ENCODE measurements at regions not wholly inside any gene's neighbourhood (a gene's known extent, or its start where the extent isn't known, plus 50 kb on each side); places are given as distances from the start of the nearest gene placed in this dataset.

DNA sequence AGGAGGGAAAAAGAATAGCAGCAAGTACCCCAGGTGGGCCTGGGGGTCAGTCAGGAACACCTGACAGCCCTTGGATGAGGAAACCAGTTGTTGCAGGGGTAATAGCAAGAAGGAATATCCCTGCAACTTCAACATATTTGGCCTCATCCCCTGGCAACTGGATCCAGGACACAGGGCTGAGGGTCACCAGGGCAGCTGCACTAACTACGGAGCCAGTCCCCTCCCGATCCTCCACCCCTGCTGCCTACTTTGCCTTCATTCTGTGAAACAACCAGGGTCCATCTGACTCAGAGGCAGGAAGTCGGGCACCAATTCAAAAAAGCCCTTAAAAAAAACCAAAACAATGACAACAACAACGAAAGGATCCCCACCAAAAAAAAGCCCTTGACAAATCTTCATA lies 52.9 kb downstream of the FRMPD3 start:
- no peak overlapping the region for H3K4me3 ChIP-seq
- peaks cover 0 to 12% (median 7%) of the 10 kb centered on the region in 11 experiments; a peak in 9 of 22 replicates for H3K9me3 ChIP-seq (replicated peaks in 1 of 11)
- H3K4me2 ChIP-seq: no peak overlapping the region
- peaks cover 68 to 99% (median 88%) of the 10 kb centered on the region in 11 experiments for H3K27me3 ChIP-seq
- H3K4me1 ChIP-seq: peaks cover 0 to 8% (median 0%) of the 10 kb centered on the region in 10 experiments; a peak in 3 of 20 replicates
- no peak overlapping the region for H3K27ac ChIP-seq
- H3K36me3 ChIP-seq: no peaks in the 10 kb centered on the region
- H4K20me1 ChIP-seq: no peaks in the 10 kb centered on the region; a peak in 3 of 22 replicates
- TF ChIP-seq Cebpa-rat (IDR thresholded peaks at IDR 0.05): no peak
- no peak overlapping the region for H3K9ac ChIP-seq

DNA sequence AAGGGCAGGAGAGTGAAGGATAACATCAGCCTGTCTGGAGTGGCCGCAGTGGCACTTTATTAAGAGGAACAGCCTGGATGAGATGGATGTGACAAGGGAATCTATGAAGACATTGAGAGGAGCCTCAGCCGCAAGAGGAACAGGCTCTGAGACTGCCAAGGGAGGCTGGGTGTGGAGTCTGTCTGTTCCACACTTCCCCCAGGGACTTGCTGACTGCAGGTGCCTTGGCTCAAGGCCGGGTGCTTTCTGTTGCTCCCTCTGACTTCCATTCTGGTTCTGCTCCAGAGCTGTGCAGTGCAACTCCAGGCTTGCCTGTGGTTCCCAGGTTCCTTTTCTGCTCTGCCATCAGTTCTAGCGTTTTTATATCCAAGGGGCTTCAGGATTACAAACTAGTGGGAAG lies 54.6 kb downstream of the FRMPD3 start:
- no peak for TF ChIP-seq Cebpa-rat (IDR thresholded peaks at IDR 0.05)
- H3K36me3 ChIP-seq: no peaks in the 10 kb centered on the region
- peaks cover 0 to 8% (median 0%) of the 10 kb centered on the region in 10 experiments; a peak in 3 of 20 replicates for H3K4me1 ChIP-seq
- peak overlapping the region in 1 of 11 experiments; percentile 18; a peak in 2 of 22 replicates for H3K4me2 ChIP-seq
- H3K4me3 ChIP-seq: no peak overlapping the region
- no peaks in the 10 kb centered on the region; a peak in 2 of 22 replicates for H4K20me1 ChIP-seq
- H3K27ac ChIP-seq: no peak overlapping the region
- H3K9me3 ChIP-seq (replicated peaks in 1 of 11): peaks cover 6 to 28% (median 23%) of the 10 kb centered on the region in 11 experiments; a peak in 20 of 22 replicates
- H3K27me3 ChIP-seq: peaks cover 60 to 99% (median 88%) of the 10 kb centered on the region in 11 experiments
- no peak overlapping the region for H3K9ac ChIP-seq

DNA sequence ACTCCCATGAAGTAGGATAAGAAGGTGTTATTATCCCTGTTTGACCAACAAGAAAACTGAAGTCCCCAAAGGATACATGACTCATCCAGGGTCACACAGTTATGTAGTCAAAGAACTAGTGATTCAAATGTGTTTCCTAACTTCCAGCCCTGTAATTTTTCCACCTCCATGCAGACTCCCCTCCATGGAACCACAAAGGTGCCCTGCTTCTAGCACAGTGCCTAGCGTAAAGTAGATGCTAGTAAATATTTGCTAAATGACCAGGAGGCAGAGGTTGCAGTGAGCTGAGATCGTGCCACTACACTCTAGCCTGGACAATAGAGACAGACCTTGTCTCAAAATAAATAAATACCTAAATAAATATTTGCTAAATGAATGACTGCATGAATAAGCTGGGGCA lies 55.8 kb downstream of the FRMPD3 start:
- peaks cover 8 to 31% (median 28%) of the 10 kb centered on the region in 11 experiments; a peak in 20 of 22 replicates for H3K9me3 ChIP-seq (replicated peaks in 1 of 11)
- H3K9ac ChIP-seq: no peak overlapping the region
- H3K4me2 ChIP-seq: no peak overlapping the region
- H3K27ac ChIP-seq: no peak overlapping the region
- peaks cover 62 to 99% (median 85%) of the 10 kb centered on the region in 11 experiments for H3K27me3 ChIP-seq
- H3K36me3 ChIP-seq: no peaks in the 10 kb centered on the region
- no peak overlapping the region for H3K4me3 ChIP-seq
- no peak for TF ChIP-seq Cebpa-rat (IDR thresholded peaks at IDR 0.05)
- no peaks in the 10 kb centered on the region; a peak in 2 of 22 replicates for H4K20me1 ChIP-seq
- peaks cover 0 to 8% (median 0%) of the 10 kb centered on the region in 10 experiments; a peak in 3 of 20 replicates for H3K4me1 ChIP-seq

DNA sequence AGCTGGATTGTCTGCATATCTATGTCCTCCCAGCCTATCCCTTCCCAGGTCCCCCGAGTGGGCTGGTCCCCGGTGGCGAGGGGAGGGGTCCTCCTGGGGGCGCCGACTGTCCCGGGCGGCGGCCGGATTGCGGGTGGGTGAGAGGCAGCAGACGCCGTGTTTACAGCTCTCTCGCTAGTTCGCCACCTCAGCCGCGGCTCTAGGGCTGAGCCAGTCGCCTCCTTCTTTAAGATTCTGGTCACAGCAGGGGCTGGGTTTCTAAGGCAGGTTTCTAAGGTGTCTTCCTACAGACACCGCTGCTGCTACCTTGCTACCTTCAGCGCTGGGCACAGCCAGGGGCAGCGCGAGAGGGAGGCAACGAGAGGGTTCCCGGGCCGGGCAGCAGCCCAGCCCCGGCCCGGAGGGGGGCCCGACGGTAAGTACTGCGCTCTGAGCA lies 57.2 kb downstream of the FRMPD3 start:
- H3K36me3 ChIP-seq: no peaks in the 10 kb centered on the region
- no peak for TF ChIP-seq Cebpa-rat (IDR thresholded peaks at IDR 0.05)
- no peak overlapping the region for H3K4me2 ChIP-seq
- no peak overlapping the region for H3K27ac ChIP-seq
- peaks cover 75 to 99% (median 89%) of the 10 kb centered on the region in 11 experiments for H3K27me3 ChIP-seq
- peaks cover 0 to 2% (median 0%) of the 10 kb centered on the region in 11 experiments; a peak in 3 of 22 replicates for H4K20me1 ChIP-seq
- H3K4me3 ChIP-seq: no peak overlapping the region
- H3K4me1 ChIP-seq: peaks cover 0 to 8% (median 0%) of the 10 kb centered on the region in 10 experiments; a peak in 3 of 20 replicates
- H3K9me3 ChIP-seq (replicated peaks in 1 of 11): peaks cover 8 to 31% (median 28%) of the 10 kb centered on the region in 11 experiments; a peak in 20 of 22 replicates
- no peak overlapping the region for H3K9ac ChIP-seq

DNA sequence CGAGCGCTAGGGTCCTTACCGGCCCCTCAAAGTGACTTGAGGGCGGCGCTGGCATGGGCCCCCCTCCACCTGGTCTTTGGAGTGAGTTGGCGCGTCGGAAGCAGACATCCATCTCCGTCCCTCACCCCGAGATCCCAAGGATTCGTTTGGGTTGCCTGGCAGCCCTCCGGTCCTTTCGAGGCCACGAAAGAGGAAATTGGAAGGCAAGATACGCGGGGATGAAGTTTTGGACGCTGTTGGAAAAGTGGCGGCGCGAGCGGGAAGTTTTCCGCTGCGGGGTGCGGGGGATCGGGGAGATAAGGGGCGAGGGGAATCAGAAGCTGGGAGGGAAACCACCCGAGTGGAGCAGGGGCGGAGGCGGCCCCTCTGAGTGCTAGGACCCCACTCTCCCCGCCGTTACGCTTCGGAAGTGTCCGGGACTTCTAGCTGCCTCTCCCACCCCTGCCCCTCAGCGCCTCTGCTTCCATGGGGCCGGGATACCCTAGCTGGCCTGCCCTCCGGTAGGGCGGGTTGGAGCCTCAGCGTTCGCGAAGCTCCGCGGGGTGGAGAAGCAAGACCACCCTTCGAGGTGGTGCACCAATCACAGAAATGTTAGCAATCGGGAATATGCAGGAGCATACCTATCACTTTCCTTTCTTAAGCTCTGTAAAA lies 57.8 kb downstream of the FRMPD3 start:
- Histone ChIP-seq H3K9ac (no peak overlapping the region), H3K4me3 (no peak overlapping the region), H3K4me1 (peaks cover 0 to 8% (median 0%) of the 10 kb centered on the region in 10 experiments; a peak in 3 of 20 replicates), H3K9me3 (replicated peaks in 1 of 11) (peaks cover 8 to 31% (median 28%) of the 10 kb centered on the region in 11 experiments; a peak in 20 of 22 replicates), H3K27me3 (peaks cover 75 to 99% (median 89%) of the 10 kb centered on the region in 11 experiments), H3K27ac (no peak overlapping the region), H3K4me2 (no peak overlapping the region), H3K36me3 (no peaks in the 10 kb centered on the region), H4K20me1 (peaks cover 0 to 8% (median 0%) of the 10 kb centered on the region in 11 experiments; a peak in 3 of 22 replicates)
- no peak for TF ChIP-seq Cebpa-rat (IDR thresholded peaks at IDR 0.05)

DNA sequence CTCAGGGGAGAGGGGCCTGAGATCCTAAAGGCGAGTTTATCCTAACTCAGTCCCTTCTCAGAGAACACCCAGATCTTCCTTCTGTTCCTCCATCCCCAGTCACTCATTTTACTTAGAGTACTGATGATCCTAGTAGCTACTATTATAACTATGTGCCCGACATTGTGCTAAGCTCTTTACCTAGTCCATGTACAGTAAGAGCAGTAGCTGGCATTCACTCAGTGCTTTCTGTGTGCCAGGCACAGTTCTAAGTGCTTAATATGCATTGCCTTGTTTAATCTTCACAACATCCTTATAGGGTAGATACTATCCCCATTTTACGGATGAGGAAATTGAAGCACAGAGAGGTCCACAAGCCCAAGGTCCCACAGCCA lies 58.3 kb downstream of the FRMPD3 start:
- Histone ChIP-seq H3K9ac (no peak overlapping the region), H3K9me3 (replicated peaks in 1 of 11) (peaks cover 8 to 31% (median 28%) of the 10 kb centered on the region in 11 experiments; a peak in 20 of 22 replicates), H3K4me3 (no peak overlapping the region), H4K20me1 (peaks cover 0 to 9% (median 0%) of the 10 kb centered on the region in 11 experiments; a peak in 3 of 22 replicates), H3K4me1 (peaks cover 0 to 8% (median 0%) of the 10 kb centered on the region in 10 experiments; a peak in 3 of 20 replicates), H3K36me3 (no peaks in the 10 kb centered on the region), H3K4me2 (no peak overlapping the region), H3K27ac (no peak overlapping the region), H3K27me3 (peaks cover 75 to 99% (median 89%) of the 10 kb centered on the region in 11 experiments)
- no peak for TF ChIP-seq Cebpa-rat (IDR thresholded peaks at IDR 0.05)

DNA sequence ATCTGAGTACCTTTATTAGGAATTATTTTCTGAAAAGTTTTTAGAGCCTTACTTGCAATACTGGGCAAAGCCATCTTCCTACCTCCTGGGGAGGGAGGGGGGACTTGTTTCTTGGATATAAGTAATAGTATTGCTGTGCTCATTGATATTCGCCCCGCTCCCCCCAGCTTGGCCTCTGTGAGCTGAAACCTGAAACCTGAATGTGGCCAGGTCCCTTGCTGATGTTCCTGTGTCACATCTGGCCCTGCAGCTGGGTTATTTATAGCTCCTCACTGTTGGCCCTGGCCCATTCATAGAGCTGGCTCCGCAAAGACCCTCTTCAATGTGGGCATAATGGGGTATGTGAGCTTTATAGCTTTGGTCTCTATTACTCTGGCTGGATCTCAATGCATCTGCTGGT lies 59.5 kb downstream of the FRMPD3 start:
- TF ChIP-seq Cebpa-rat (IDR thresholded peaks at IDR 0.05): no peak
- no peak overlapping the region for H3K4me2 ChIP-seq
- no peak overlapping the region for H3K9ac ChIP-seq

DNA sequence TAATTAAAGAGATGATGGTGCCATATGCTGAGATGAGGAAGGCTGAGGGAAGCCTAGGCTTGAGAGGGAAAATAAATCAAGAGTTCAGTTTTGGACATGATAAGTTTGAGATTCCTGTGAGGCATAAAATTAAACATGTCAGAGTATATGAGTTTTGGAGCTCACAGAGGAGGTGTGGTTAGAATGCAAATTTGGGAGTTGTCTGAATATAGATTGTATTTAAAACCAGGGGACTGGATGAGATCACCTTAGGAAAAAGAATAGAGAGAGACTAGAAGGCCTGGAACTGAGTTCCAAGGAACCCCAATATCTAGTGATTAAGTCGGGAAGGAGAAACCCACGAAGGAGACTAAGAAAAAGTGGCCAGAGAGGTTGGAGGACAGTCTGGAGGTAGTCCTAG lies 65.5 kb downstream of the FRMPD3 start:
- no peak overlapping the region for H3K9ac ChIP-seq
- H3K4me1 ChIP-seq: no peaks in the 10 kb centered on the region
- H3K36me3 ChIP-seq: no peaks in the 10 kb centered on the region
- TF ChIP-seq Cebpa-rat (IDR thresholded peaks at IDR 0.05): no peak
- H4K20me1 ChIP-seq: peaks cover 0 to 9% (median 0%) of the 10 kb centered on the region in 11 experiments; a peak in 2 of 22 replicates
- 0 out of 22 replicates have a peak, but pooled peaks cover 0 to 4% (median 0%) of the 10 kb centered on the region in 11 experiments for H3K9me3 ChIP-seq (replicated peaks in 1 of 11)
- peaks cover 68 to 86% (median 84%) of the 10 kb centered on the region in 11 experiments for H3K27me3 ChIP-seq
- H3K27ac ChIP-seq: no peak overlapping the region
- no peak overlapping the region for H3K4me3 ChIP-seq
- H3K4me2 ChIP-seq: no peak overlapping the region

More for the DNA sequence above, 59.5 kb downstream of the FRMPD3 start:
- Histone ChIP-seq H4K20me1 (peaks cover 0 to 9% (median 0%) of the 10 kb centered on the region in 11 experiments; a peak in 3 of 22 replicates), H3K4me1 (peaks cover 0 to 4% (median 0%) of the 10 kb centered on the region in 10 experiments; a peak in 3 of 20 replicates), H3K27me3 (peaks cover 75 to 99% (median 89%) of the 10 kb centered on the region in 11 experiments), H3K36me3 (no peaks in the 10 kb centered on the region), H3K27ac (no peak overlapping the region), H3K9me3 (replicated peaks in 1 of 11) (peaks cover 8 to 31% (median 28%) of the 10 kb centered on the region in 11 experiments; a peak in 20 of 22 replicates), H3K4me3 (no peak overlapping the region)

DNA sequence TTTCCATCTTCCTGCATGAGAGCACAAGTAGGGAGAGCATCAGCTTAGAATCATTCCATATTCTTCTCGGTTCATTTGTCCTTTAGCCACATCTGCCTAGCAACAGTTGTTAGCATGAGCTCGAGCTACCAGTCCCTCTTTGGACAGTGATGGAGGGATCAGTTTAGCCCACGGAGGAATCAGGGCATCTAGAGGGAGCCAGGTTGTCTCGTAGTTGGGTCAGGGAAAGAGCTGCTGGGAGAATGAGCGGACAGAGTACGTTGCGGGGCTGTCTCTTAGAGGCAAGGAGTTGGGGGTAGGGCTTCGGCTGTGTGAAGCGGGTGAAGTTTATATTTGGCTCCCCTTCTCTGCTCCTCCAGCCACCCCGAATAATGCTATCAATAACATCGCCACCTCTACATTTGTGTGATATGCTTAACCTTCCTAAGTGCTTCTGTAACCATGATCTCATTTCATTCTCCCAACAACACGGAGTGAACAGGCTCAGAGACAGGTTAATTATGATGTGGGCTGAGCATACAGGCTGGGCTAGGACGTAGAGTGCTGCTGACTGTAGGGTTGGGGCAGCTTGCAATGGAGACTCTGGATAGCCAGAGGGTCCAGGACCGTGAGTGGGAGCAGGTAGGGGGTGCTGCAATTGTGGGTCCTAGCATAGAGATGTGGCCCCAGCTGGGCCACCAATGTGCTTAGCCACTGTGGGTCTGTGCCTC lies 72.6 kb downstream of the FRMPD3 start:
- H4K20me1 ChIP-seq: peaks cover 0 to 6% (median 0%) of the 10 kb centered on the region in 11 experiments; a peak in 5 of 22 replicates
- H3K4me3 ChIP-seq: no peak overlapping the region
- H3K9me3 ChIP-seq (replicated peaks in 1 of 11): no peaks in the 10 kb centered on the region
- H3K27me3 ChIP-seq: peaks cover 74 to 98% (median 95%) of the 10 kb centered on the region in 11 experiments
- no peaks in the 10 kb centered on the region for H3K36me3 ChIP-seq
- no peak for TF ChIP-seq Cebpa-rat (IDR thresholded peaks at IDR 0.05)
- H3K9ac ChIP-seq: no peak overlapping the region
- no peak overlapping the region for H3K4me2 ChIP-seq
- H3K27ac ChIP-seq: no peak overlapping the region
- H3K4me1 ChIP-seq: peaks cover 0 to 15% (median 0%) of the 10 kb centered on the region in 10 experiments; a peak in 6 of 20 replicates

All from BLaER1 treated with 17β-estradiol and CSF1 and Interleukin-3, amounts not matched to agents 10 nM and 100 nM (cell line).